22Rv1 (cell line): ENCODE measurements at regions not wholly inside any gene's neighbourhood (a gene's known extent, or its start where the extent isn't known, plus 50 kb on each side); places are given as distances from the start of the nearest gene placed in this dataset.

ENCODE experiments used
- CTCF ChIP-seq: fragments of 450-650 bp; IDR thresholded peaks from 2 replicates; pipeline ENCODE4 v1.5.1; 2017; ENCODE audit warnings: mild to moderate bottlenecking
- ZFX ChIP-seq: fragments of 450-650 bp; IDR thresholded peaks from 2 replicates; pipeline ENCODE4 v1.6.1; 2017; ENCODE audit warnings: antibody characterized with exemption, borderline replicate concordance

GRCh38 chr1:219701476-219701875 lies 88.6 kb upstream of the ZC3H11B start:
- TF ChIP-seq CTCF, result no peak
- TF ChIP-seq ZFX, result no peak
